ENCODE measurements at regions not wholly inside any gene's neighbourhood (a gene's known extent, or its start where the extent isn't known, plus 50 kb on each side); places are given as distances from the start of the nearest gene placed in this dataset.
"Not testable (repeated sequence)": the region's sequence is repeated elsewhere in the genome, so short reads cannot be mapped to it uniquely, and the experiment has no call there.

GRCh38 chr10:45104674-45105073 lies 104.0 kb downstream of the ZNF22 start:
- intact Hi-C loops (cut with micrococcal nuclease), result no loop called here
- Histone ChIP-seq H3K9ac (ENCODE audit: low read length) (no peak overlapping the region), H3K4me3 (ENCODE audit: low read length) (no peak overlapping the region), H3K79me2 (ENCODE audit: low read length) (no peaks in the 10 kb centered on the region), H2AFZ (ENCODE audit: low read length) (no peak overlapping the region), H3K9me3 (ENCODE audit: low read length) (no peaks in the 10 kb centered on the region), H3K27ac (ENCODE audit: low read length) (no peak overlapping the region), H3F3A (ENCODE audit: low read length, unreplicated experiment) (no peaks in the 10 kb centered on the region), H4K20me1 (ENCODE audit: low read length) (no peaks in the 10 kb centered on the region), H3K27me3 (ENCODE audit: low read length) (peaks cover 79% of the 10 kb centered on the region), H3K9me2 (replicated peaks; ENCODE audit: low read length) (no peaks in the 10 kb centered on the region), H3K4me2 (ENCODE audit: low read length) (no peak overlapping the region), H3K4me1 (ENCODE audit: insufficient read depth, low read length) (no peaks in the 10 kb centered on the region), H3K36me3 (ENCODE audit: low read depth, low read length) (no peaks in the 10 kb centered on the region)
- no peak for ATAC-seq
- ChIA-PET POLR2A (ENCODE audit: unreplicated experiment) (no interaction called here), CTCF (no interaction called here)
- TF ChIP-seq EZH2 (IDR thresholded peaks at IDR 0.05; ENCODE audit: low read length, unreplicated experiment), result no peak
- TF ChIP-seq EZH2phosphoT487 (IDR thresholded peaks at IDR 0.05; ENCODE audit: borderline replicate concordance, low read length), result no peak
- TF ChIP-seq, protein P1, sequence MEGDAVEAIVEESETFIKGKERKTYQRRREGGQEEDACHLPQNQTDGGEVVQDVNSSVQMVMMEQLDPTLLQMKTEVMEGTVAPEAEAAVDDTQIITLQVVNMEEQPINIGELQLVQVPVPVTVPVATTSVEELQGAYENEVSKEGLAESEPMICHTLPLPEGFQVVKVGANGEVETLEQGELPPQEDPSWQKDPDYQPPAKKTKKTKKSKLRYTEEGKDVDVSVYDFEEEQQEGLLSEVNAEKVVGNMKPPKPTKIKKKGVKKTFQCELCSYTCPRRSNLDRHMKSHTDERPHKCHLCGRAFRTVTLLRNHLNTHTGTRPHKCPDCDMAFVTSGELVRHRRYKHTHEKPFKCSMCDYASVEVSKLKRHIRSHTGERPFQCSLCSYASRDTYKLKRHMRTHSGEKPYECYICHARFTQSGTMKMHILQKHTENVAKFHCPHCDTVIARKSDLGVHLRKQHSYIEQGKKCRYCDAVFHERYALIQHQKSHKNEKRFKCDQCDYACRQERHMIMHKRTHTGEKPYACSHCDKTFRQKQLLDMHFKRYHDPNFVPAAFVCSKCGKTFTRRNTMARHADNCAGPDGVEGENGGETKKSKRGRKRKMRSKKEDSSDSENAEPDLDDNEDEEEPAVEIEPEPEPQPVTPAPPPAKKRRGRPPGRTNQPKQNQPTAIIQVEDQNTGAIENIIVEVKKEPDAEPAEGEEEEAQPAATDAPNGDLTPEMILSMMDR (conservative IDR thresholded peaks at IDR 0.05; ENCODE audit: low read depth, low read length), result no peak
- no TSS peak for BruUV-seq (replicated peaks)
- DNase-seq, result no peak

GRCh38 chr10:45105309-45105708 lies 104.6 kb downstream of the ZNF22 start:
- H4K20me1 ChIP-seq (ENCODE audit: low read length); H3K4me3 ChIP-seq (ENCODE audit: low read length); H3K36me3 ChIP-seq (ENCODE audit: low read depth, low read length); H3F3A ChIP-seq (ENCODE audit: low read length, unreplicated experiment); H3K79me2 ChIP-seq (ENCODE audit: low read length); H2AFZ ChIP-seq (ENCODE audit: low read length); DNase-seq; H3K9me3 ChIP-seq (ENCODE audit: low read length); H3K4me2 ChIP-seq (ENCODE audit: low read length); intact Hi-C loops (cut with micrococcal nuclease); POLR2A ChIA-PET (ENCODE audit: unreplicated experiment); ATAC-seq; H3K4me1 ChIP-seq (ENCODE audit: insufficient read depth, low read length); BruUV-seq (replicated peaks); H3K9me2 ChIP-seq (replicated peaks; ENCODE audit: low read length); H3K27ac ChIP-seq (ENCODE audit: low read length); H3K9ac ChIP-seq (ENCODE audit: low read length); CTCF ChIA-PET: not testable (repeated sequence)
- peaks cover 72% of the 10 kb centered on the region for H3K27me3 ChIP-seq (ENCODE audit: low read length)

DNA sequence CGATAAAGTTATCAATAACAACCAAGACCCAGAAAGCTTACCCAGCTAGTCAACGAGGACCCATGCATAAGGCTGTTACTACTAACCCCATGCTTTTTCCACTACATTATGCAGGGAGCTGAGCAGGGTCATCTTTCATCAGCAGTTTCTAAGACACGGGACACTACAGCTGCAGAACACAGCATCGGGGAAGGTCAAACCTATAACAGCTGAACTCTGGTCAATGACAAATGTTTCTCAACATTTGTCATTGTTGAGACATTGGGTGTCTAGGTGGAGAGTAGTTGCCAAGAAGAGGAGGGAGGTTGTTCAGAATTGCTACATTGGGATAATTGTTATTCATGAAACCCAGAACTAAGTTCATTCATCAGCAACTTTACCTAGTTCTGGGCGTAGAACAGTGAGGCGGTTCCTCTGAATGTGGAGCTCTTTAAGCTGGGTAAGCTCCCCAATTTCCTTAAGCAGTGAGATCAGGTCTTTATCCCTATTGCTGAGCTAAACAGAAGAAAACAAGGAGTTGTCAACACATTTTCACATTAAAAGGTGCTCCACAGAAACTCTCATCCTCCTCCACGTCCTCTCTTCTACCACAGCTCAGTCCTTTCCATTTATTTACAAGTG lies 105.6 kb downstream of the ZNF22 start:
- TF ChIP-seq, protein P1 (conservative IDR thresholded peaks at IDR 0.05; ENCODE audit: low read depth, low read length), result no peak
- TF ChIP-seq EZH2phosphoT487 (IDR thresholded peaks at IDR 0.05; ENCODE audit: borderline replicate concordance, low read length), result no peak
- no peak for TF ChIP-seq EZH2 (IDR thresholded peaks at IDR 0.05; ENCODE audit: low read length, unreplicated experiment)
- Histone ChIP-seq H2AFZ (ENCODE audit: low read length) (no peak overlapping the region), H3K27me3 (ENCODE audit: low read length) (peaks cover 67% of the 10 kb centered on the region), H3K27ac (ENCODE audit: low read length) (no peak overlapping the region), H3K4me1 (ENCODE audit: insufficient read depth, low read length) (no peaks in the 10 kb centered on the region), H3K4me2 (ENCODE audit: low read length) (no peak overlapping the region), H3K79me2 (ENCODE audit: low read length) (no peaks in the 10 kb centered on the region), H4K20me1 (ENCODE audit: low read length) (no peaks in the 10 kb centered on the region), H3K4me3 (ENCODE audit: low read length) (no peak overlapping the region), H3K9me2 (replicated peaks; ENCODE audit: low read length) (no peaks in the 10 kb centered on the region), H3K9me3 (ENCODE audit: low read length) (no peaks in the 10 kb centered on the region), H3K9ac (ENCODE audit: low read length) (no peak overlapping the region), H3F3A (ENCODE audit: low read length, unreplicated experiment) (no peaks in the 10 kb centered on the region), H3K36me3 (ENCODE audit: low read depth, low read length) (no peaks in the 10 kb centered on the region)
- ATAC-seq (no peak), DNase-seq (no peak)
- BruUV-seq (replicated peaks), result no TSS peak
- CTCF ChIA-PET, result no interaction called here
- intact Hi-C loops (cut with micrococcal nuclease), result no loop called here
- POLR2A ChIA-PET (ENCODE audit: unreplicated experiment), result no interaction called here

Data from PC-3 (cell line).